Astrocyte of the spinal cord (primary cell): ENCODE measurements at regions not wholly inside any gene's neighbourhood (a gene's known extent, or its start where the extent isn't known, plus 50 kb on each side); places are given as distances from the start of the nearest gene placed in this dataset.

Experiments
- DNase-seq: peaks from one replicate; pipeline ENCODE4 v3.0.0; 2011; ENCODE audit warnings: low read depth, low spot score
- H3K4me3 ChIP-seq: 2 replicates; pipeline ENCODE4 v1.5.1; 2011; ENCODE audit warnings: low read depth, mild to moderate bottlenecking, low read length, moderate library complexity
- in situ Hi-C: cut with HindIII; loops from 2 replicates; pipeline ENCODE4 v1.10.0; 2017; ENCODE audit warnings: low sequenced_read_pairs
- TF ChIP-seq, protein P1 (sequence below): IDR thresholded peaks from 2 replicates; pipeline ENCODE4 v1.5.1; 2012; ENCODE audit warnings: low read depth, mild to moderate bottlenecking, low read length, inconsistent platforms

DNA sequence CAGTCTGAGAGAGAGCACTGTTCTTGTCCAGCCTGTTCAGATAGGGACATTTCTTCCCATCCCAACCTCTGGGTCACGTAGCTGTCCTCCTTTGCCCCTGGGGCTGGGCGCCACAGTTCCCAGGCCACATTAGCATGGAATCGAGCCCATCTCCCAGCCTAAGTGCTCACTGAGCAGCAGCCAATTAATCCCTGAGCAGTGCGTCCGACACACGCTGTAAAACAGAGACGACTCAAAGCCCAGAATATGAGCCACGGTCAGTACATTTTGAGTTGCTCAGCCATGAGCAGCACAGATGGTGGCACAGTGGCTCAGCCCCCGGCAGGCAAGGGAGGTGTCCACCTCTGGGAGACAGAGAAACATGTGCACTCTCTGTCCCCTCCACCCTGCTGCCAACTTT is 267.4 kb downstream of the NPHP4 start:
- TF ChIP-seq, protein P1, sequence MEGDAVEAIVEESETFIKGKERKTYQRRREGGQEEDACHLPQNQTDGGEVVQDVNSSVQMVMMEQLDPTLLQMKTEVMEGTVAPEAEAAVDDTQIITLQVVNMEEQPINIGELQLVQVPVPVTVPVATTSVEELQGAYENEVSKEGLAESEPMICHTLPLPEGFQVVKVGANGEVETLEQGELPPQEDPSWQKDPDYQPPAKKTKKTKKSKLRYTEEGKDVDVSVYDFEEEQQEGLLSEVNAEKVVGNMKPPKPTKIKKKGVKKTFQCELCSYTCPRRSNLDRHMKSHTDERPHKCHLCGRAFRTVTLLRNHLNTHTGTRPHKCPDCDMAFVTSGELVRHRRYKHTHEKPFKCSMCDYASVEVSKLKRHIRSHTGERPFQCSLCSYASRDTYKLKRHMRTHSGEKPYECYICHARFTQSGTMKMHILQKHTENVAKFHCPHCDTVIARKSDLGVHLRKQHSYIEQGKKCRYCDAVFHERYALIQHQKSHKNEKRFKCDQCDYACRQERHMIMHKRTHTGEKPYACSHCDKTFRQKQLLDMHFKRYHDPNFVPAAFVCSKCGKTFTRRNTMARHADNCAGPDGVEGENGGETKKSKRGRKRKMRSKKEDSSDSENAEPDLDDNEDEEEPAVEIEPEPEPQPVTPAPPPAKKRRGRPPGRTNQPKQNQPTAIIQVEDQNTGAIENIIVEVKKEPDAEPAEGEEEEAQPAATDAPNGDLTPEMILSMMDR: no peak
- in situ Hi-C loops: no loop called here
- H3K4me3 ChIP-seq: no peak overlapping the region
- DNase-seq: no peak

DNA sequence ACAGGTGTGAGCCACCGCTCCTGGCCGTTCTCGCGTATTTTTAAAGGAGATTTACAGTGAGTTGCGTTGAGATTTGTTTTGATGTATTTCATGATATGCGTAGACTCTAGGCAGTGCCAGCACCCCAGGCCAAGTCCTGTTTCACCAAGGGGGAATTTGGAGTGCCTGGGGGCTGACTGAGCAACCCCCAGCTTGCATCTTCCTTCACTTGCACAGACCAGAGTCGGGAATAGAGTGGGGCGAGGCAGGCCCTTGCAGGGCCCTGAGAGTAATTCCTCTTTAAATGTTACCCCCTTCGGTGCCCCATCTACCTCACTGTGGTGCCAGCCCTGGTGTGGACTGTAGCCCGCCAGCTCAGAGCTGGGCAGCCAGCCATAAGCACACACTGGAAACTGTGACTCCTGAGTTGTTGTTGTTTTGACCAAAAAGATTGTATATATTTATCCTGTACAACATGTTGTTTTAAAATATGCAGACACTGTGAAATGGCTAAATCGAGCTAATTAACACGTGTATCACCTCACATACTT is 269.5 kb downstream of the NPHP4 start:
- in situ Hi-C loops: no loop called here

DNA sequence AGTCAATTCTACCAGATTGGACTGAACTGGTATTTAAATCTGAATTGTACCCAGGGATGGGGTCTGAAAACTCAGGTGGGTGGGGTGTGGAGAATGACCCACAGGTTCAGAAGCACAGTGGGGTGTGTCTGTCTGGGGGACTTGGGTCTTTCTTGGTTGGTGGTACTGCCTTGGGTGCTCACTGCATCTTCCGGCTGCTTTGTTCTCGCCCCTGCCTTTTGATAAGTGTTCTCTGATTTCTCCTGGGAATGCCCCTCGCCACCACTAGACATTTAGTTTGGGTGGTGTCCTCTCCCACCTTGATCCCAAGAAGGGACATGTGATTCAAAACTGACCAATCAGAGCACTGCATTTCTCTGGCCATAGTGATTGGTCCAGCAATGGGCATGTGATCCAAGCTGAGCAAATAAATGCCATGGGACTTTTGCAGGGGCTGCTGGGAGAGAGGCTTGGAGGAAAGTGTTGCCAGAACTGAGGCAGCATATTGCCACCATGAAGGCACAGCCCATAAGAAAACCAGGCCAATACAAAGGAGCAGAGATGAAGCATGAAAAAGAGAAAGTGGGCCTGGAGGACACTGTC is 270.5 kb downstream of the NPHP4 start:
- TF ChIP-seq, protein P1: no peak
- in situ Hi-C loops: no loop called here

More for the DNA sequence above, 269.5 kb downstream of the NPHP4 start:
- TF ChIP-seq, protein P1: no peak
- H3K4me3 ChIP-seq: no peak overlapping the region
- no peak for DNase-seq

DNA sequence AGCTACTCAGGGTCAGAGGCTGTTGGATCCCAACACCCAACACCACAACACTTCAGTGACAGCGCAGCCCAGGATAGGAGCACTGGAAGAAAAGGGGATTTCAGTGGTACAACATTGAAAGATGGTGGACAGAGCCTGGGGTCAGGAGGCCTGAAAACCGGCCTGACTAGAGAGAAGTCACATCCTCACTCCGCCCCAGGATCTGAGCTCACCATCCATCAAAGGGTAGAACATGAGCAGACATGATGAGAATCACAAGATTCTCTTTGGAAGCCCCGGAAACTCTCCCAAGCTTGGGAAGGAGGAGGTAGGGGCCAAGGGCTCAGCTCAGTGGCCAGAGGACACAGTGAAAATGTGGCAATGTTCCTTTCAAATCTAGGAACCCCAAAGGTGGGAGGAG is 271.3 kb downstream of the NPHP4 start:
- in situ Hi-C loops: no loop called here
- TF ChIP-seq, protein P1: no peak
- no peak overlapping the region for H3K4me3 ChIP-seq
- no peak for DNase-seq

More for the DNA sequence above, 270.5 kb downstream of the NPHP4 start:
- DNase-seq: no peak
- H3K4me3 ChIP-seq: no peak overlapping the region

- H3K4me3 ChIP-seq: no peak overlapping the region
- TF ChIP-seq, protein P1: no peak
- no peak for DNase-seq
- in situ Hi-C loops: no loop called here
Measured at GRCh38 chr1:5720484-5720883, 271.7 kb downstream of the NPHP4 start.

- H3K4me3 ChIP-seq: no peak overlapping the region
- TF ChIP-seq, protein P1: no peak
- DNase-seq: no peak
- in situ Hi-C loops: no loop called here
Measured at GRCh38 chr1:5720045-5720444, 272.2 kb downstream of the NPHP4 start.
